ENCODE measurements at regions not wholly inside any gene's neighbourhood (a gene's known extent, or its start where the extent isn't known, plus 50 kb on each side); places are given as distances from the start of the nearest gene placed in this dataset.

DNA sequence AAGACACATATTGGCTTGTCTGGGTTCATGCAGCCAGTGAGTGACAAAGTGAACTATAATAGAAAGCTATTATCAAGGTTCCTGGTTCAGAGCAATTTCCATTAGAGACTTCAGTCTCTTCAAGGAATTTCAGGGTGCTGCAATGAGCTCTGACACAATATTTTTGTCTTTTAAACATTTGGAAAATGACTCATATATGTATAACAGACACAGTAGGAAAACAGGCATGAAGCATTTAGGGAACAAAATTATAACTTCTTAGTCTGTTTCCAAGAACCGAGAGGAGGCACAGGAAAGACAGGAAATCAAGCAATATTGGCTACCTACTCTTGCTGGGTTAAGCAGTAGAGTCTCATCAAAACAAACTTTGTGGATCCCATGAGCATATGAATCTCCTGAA lies 170.4 kb downstream of the PTPRC start:
- no peaks in the 10 kb centered on the region; the same call in 1 of the 2 replicates for H3K9me3 ChIP-seq (replicated peaks)
- no peaks in the 10 kb centered on the region for H3K27me3 ChIP-seq (replicated peaks)
- H3K4me3 ChIP-seq = no peak overlapping the region
- H3K36me3 ChIP-seq = no peaks in the 10 kb centered on the region
- DNase-seq (ENCODE audit: low read depth in 1 of 2, low spot score in 2 of 2) = no peak
- H3K27ac ChIP-seq = no peak overlapping the region
- no peaks in the 10 kb centered on the region for H3K4me1 ChIP-seq (replicated peaks)

DNA sequence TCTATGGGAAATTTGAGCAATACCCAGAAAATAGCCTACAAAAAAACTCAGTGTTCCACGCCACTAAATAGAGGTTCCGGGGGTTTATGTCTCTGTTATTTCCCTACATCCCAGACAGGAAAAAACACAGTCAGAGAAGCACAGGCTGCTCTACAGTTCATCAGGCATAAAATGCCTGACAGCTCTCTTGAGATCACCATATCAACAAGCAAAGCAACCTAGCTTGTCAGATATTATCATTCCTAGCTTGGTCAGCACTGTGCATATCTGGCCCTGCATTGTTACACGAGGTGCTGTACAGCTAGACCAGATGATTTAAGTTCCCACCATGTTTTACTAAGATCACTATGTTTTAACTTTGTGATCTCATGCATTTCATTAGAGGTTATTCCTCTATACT lies 172.6 kb downstream of the PTPRC start:
- DNase-seq (ENCODE audit: low read depth in 1 of 2, low spot score in 2 of 2) = no peak
- Histone ChIP-seq H3K9me3 (replicated peaks) (no peaks in the 10 kb centered on the region; the same call in 1 of the 2 replicates), H3K4me3 (no peak overlapping the region), H3K27me3 (replicated peaks) (no peaks in the 10 kb centered on the region), H3K4me1 (replicated peaks) (no peaks in the 10 kb centered on the region), H3K36me3 (no peaks in the 10 kb centered on the region), H3K27ac (no peak overlapping the region)

DNA sequence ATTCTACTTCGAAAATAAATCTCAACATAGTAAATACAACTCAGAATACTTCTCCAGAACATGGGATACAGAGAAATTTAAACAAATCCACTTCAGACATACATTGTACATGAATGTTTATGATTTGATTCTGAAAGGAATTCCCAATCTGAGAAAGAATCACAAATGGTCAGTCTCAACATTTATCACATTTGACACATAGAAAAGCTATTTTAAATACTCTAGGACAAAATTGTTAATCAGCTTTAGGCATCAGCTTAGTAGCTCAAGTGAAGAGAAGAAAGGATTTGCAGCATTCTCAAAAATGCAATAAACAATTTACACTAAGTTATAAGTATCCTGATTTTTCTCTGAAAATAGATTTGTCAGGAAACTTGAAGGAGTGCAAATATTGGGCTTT lies 184.8 kb downstream of the PTPRC start:
- no peak for DNase-seq (ENCODE audit: low read depth in 1 of 2, low spot score in 2 of 2)
- H3K4me1 ChIP-seq (replicated peaks) = no peaks in the 10 kb centered on the region

DNA sequence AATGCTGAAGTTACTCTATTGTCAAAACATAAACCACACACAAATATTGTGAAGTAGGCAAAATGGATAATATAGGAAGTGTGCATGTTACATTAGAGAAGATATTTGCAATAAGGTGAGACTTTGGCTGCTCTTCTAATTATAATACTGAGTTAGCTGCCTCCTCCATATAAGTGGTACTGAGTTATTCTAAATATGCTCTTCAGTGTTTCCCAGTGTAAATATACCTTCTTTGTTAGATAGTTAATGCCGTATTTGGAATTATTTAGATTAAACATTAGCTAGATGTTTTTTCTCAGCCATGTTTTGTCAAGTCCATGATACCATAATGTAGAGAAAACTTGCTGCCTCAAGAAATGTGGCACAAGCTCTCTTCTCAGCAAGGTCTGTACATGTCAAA lies 186.4 kb downstream of the PTPRC start:
- no peaks in the 10 kb centered on the region for H3K27me3 ChIP-seq (replicated peaks)
- H3K9me3 ChIP-seq (replicated peaks) = no peaks in the 10 kb centered on the region
- H3K27ac ChIP-seq = no peak overlapping the region
- no peaks in the 10 kb centered on the region for H3K4me1 ChIP-seq (replicated peaks)
- DNase-seq (ENCODE audit: low read depth in 1 of 2, low spot score in 2 of 2) = no peak
- H3K4me3 ChIP-seq = no peak overlapping the region
- H3K36me3 ChIP-seq = no peaks in the 10 kb centered on the region

More for the DNA sequence above, 184.8 kb downstream of the PTPRC start:
- H3K9me3 ChIP-seq (replicated peaks) = no peaks in the 10 kb centered on the region
- H3K4me3 ChIP-seq = no peak overlapping the region
- H3K27ac ChIP-seq = no peak overlapping the region
- no peaks in the 10 kb centered on the region for H3K27me3 ChIP-seq (replicated peaks)
- H3K36me3 ChIP-seq = no peaks in the 10 kb centered on the region

DNA sequence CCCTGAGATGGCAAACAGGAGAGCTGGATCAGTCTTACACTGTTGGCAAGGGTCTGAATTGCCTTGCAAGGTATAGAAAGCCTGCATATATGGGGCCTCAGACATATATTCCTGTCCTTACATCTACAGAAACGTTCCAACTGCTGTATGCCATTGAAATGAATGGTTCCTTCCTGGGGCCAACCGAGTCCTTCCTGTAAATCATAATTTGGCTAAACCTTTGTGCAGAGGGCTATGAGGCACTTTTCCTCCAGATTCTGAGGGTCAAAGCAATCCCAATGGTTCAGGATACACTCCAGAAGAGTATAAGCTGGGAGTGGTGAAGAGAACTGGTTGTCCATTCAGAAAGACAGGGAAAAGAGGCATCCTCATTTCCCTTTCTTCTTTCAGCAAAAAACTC lies 190.5 kb downstream of the PTPRC start:
- Histone ChIP-seq H3K27ac (no peak overlapping the region), H3K36me3 (no peaks in the 10 kb centered on the region), H3K4me3 (no peak overlapping the region), H3K4me1 (replicated peaks) (no peaks in the 10 kb centered on the region), H3K27me3 (replicated peaks) (no peaks in the 10 kb centered on the region), H3K9me3 (replicated peaks) (no peaks in the 10 kb centered on the region)
- no peak for DNase-seq (ENCODE audit: low read depth in 1 of 2, low spot score in 2 of 2)

DNA sequence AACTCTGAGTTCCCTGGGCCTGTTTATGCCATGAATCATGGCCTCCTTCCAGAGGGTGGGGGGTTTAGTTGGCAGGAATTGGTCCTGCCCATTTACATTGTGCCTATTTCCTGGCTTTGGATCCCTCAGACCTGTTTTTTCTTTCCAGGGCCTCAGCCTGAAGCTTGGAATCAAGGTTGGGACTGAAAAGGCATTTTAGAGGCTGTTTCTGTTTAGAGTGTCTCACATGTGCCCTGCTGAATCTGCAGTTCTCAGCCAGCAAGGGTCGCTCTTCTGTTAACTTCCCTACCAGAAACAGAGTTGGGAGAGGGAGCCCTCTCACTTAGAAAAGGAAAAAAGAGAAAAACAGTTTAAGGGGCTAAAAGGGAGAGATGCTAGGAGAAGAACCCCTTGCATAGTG lies 191.1 kb downstream of the PTPRC start:
- Histone ChIP-seq H3K4me1 (replicated peaks) (no peaks in the 10 kb centered on the region), H3K27me3 (replicated peaks) (no peaks in the 10 kb centered on the region), H3K36me3 (no peaks in the 10 kb centered on the region), H3K4me3 (no peak overlapping the region), H3K9me3 (replicated peaks) (no peaks in the 10 kb centered on the region), H3K27ac (no peak overlapping the region)
- no peak for DNase-seq (ENCODE audit: low read depth in 1 of 2, low spot score in 2 of 2)

DNA sequence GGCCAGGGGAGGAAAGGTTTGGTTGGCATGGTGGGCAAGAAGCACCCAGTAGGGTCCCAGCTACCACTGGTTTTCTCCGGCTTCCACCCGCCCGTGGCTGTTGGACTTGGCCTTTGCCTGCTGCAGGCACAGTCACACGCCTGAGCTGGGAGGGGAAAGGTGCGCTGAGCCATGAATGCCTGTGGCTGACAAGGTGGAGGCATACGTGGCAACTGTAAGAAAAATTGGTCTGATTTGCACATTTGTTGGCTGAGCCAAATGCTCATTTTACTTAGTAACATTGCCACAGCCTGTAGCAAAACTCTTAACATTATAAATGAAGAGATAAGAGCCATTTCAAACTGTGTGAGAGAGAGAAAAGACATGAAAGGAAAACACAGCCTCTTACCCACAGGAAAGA lies 191.6 kb downstream of the PTPRC start:
- no peak for DNase-seq (ENCODE audit: low read depth in 1 of 2, low spot score in 2 of 2)

DNA sequence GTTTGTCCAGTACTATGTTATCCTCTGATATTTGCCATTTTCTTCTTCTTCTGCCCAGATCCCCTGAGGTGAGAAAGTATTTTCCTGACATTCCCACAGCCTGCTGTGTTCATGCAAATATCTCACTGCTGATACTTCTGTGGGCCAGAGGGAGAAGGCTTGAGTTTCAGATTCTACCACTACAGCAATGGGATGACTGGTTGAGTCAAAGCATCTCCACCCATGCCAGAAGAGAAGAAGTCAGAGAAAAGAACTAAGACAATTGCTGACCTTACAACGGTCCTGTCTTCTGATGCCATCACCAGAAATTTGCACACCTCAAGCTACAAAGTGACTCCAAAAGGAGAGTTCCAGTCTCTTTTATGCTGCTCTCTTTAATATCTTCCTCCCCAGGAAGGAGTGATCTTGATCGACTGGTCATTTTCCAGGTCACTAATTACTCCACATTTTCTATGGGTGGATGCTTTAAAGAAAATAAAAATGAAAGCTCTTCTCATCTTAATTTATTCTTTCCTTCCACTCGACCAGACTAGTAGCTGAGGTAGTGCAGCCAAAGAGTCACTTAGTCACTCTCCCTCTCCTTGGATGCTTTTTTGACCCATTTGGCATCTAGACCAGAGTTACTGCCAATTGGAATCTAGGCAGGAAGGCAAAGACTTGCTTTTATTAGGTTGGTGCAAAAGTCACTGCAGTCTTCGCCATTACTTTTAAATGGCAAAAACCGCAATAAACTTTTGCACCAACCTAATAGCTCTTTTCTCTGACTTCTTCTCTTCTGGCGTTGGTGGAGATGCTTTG lies 195.1 kb downstream of the PTPRC start:
- no peak overlapping the region for H3K27ac ChIP-seq
- H3K4me1 ChIP-seq (replicated peaks) = no peaks in the 10 kb centered on the region
- no peaks in the 10 kb centered on the region for H3K27me3 ChIP-seq (replicated peaks)
- H3K9me3 ChIP-seq (replicated peaks) = no peaks in the 10 kb centered on the region
- no peaks in the 10 kb centered on the region for H3K36me3 ChIP-seq
- no peak overlapping the region for H3K4me3 ChIP-seq
- no peak for DNase-seq (ENCODE audit: low read depth in 1 of 2, low spot score in 2 of 2)

More for the DNA sequence above, 191.6 kb downstream of the PTPRC start:
- no peaks in the 10 kb centered on the region for H3K36me3 ChIP-seq
- no peak overlapping the region for H3K4me3 ChIP-seq
- H3K9me3 ChIP-seq (replicated peaks) = no peaks in the 10 kb centered on the region
- H3K27me3 ChIP-seq (replicated peaks) = no peaks in the 10 kb centered on the region
- no peak overlapping the region for H3K27ac ChIP-seq
- no peaks in the 10 kb centered on the region for H3K4me1 ChIP-seq (replicated peaks)

DNA sequence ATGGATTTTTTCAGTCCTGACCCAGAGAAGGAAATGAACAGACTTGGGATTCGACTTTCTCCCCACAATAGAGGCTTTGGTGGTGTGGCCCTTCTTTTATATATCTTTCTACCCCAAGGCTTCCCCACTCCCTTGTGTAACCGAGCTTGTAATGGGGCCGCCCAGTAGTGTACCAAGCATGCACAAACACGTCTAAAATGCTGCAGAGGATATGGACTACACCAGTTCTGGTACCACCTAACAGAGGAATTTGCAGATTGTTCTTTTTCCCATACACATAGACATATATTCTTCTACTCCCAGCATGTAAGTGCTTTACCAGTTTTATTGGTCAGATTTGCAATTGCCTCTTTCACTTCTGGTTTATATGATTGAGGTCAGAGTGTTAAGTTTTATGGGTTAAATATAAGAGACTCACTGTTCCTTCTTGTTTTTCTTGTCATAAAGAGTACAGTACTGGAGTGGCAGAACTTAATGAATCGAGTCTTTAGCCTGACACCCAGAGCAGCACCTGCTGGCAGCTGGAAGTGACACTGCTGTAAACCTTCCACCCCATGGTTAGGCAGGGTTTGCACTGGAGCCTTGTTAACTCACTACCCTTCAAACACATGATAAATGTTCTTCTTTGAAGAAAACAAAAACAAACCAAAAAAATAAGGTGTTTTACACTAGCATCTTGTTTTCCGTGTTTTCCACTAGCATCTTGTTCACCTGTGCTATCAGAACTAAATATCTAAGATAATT lies 198.6 kb downstream of the PTPRC start:
- H3K4me3 ChIP-seq = no peak overlapping the region
- no peak overlapping the region for H3K27ac ChIP-seq
- no peaks in the 10 kb centered on the region for H3K4me1 ChIP-seq (replicated peaks)
- no peaks in the 10 kb centered on the region for H3K36me3 ChIP-seq
- H3K9me3 ChIP-seq (replicated peaks) = no peaks in the 10 kb centered on the region
- no peaks in the 10 kb centered on the region for H3K27me3 ChIP-seq (replicated peaks)
- no peak for DNase-seq (ENCODE audit: low read depth in 1 of 2, low spot score in 2 of 2)

DNA sequence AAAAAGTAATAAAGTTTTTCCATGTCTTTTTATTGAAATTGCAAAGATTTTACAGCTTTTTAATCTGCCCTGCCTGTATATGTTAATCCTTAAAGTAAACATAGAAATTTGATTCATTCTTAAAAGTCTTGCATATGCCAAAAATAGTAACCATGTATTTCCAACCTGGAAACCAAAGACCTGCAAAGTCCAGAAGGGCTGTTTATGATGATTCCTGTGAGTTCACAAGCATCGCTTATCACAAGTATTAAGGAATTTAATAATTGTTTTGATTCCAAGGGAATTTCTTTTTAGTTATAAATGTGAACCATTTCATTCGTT lies 199.1 kb downstream of the PTPRC start:
- no peaks in the 10 kb centered on the region for H3K36me3 ChIP-seq

DNA sequence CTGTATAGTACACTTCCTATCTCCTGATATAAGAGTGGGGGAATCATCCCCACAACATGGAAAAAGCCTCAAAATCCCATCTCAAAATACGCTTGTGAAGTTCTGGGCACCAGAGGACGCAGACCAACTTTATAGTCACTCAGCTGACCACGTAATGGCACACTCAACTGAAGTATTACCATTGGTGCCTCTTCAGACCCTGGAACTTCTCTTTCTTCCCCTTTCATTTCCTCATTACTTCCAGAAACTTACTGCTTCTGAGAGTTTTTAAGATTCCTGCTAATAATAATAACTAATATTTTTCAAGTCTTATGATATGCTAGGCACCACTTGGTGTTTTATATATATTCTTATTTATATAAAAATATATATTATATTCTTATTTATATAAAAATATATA lies 202.6 kb downstream of the PTPRC start:
- no peak overlapping the region for H3K27ac ChIP-seq
- H3K36me3 ChIP-seq = peaks cover 16% of the 10 kb centered on the region
- no peak for DNase-seq (ENCODE audit: low read depth in 1 of 2, low spot score in 2 of 2)
- H3K9me3 ChIP-seq (replicated peaks) = no peaks in the 10 kb centered on the region
- H3K4me3 ChIP-seq = no peak overlapping the region
- no peaks in the 10 kb centered on the region for H3K4me1 ChIP-seq (replicated peaks)
- no peaks in the 10 kb centered on the region for H3K27me3 ChIP-seq (replicated peaks)

More for the DNA sequence above, 199.1 kb downstream of the PTPRC start:
- Histone ChIP-seq H3K4me1 (replicated peaks) (no peaks in the 10 kb centered on the region), H3K27ac (no peak overlapping the region), H3K9me3 (replicated peaks) (no peaks in the 10 kb centered on the region), H3K4me3 (no peak overlapping the region), H3K27me3 (replicated peaks) (no peaks in the 10 kb centered on the region)
- no peak for DNase-seq (ENCODE audit: low read depth in 1 of 2, low spot score in 2 of 2)

DNA sequence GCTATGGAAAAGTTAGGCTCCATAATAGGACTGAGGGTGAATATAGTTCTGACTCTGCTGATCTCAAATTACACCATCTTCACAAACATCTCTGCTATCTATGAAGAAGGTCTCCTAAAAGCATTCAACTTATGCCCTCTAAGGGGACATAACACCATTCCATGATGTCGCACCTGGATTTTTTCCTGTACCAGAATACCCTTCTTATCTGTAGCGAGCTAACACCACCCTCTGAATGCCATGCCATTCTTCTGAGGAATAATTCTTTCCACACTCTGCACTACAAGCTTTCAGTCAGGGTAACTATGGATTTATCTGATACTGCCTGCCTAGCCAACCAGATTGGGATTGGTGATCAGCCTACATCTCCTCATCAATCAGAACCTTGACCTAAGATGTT lies 203.8 kb downstream of the PTPRC start:
- Histone ChIP-seq H3K4me1 (replicated peaks) (no peaks in the 10 kb centered on the region), H3K9me3 (replicated peaks) (no peaks in the 10 kb centered on the region), H3K27me3 (replicated peaks) (no peaks in the 10 kb centered on the region), H3K4me3 (no peak overlapping the region), H3K36me3 (peaks cover 27% of the 10 kb centered on the region), H3K27ac (no peak overlapping the region)
- no peak for DNase-seq (ENCODE audit: low read depth in 1 of 2, low spot score in 2 of 2)

DNA sequence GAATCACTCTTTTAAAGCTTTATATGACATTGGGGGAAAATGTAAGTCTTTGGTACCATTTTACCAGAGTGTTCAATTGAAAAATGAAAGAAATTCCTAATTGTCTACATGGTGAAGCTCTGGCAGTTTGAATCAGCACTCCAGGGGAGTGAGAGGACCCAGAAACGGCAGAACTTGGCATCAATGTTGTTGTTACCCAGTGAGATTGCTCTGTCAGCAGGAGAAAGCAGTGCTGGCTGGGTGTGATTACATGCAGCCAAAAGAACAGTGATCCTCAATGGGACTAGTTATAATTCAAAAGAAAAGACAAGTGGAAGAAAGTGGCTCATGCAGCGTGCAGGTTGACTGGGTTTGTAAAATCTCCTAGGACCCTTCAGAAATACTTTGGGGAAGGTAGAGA lies 206.4 kb downstream of the PTPRC start:
- Histone ChIP-seq H3K4me3 (no peak overlapping the region), H3K27me3 (replicated peaks) (no peaks in the 10 kb centered on the region), H3K27ac (no peak overlapping the region), H3K4me1 (replicated peaks) (no peaks in the 10 kb centered on the region), H3K36me3 (peaks cover 37% of the 10 kb centered on the region), H3K9me3 (replicated peaks) (no peaks in the 10 kb centered on the region)
- DNase-seq (ENCODE audit: low read depth in 1 of 2, low spot score in 2 of 2) = no peak

DNA sequence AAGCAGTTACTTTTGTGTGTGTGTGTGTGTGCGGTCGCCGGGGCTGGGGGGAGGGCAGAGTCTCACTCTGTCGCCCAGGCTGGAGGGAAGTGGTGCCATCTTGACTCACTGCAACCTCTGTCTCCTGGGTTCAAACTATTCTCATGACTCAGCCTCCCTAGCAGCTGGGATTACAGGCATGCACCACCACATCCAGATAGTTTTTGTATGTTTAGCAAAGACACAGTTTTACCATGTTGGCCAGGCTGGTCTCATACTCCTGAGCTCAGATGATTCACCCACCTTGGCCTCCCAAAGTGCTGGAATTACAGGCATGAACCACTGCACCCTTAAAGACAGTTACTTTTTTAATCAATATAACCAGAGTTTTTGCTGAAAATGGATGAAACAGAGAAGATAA lies 207.0 kb downstream of the PTPRC start:
- Histone ChIP-seq H3K27me3 (replicated peaks) (no peaks in the 10 kb centered on the region), H3K4me3 (no peak overlapping the region), H3K27ac (no peak overlapping the region), H3K4me1 (replicated peaks) (no peaks in the 10 kb centered on the region), H3K9me3 (replicated peaks) (no peaks in the 10 kb centered on the region), H3K36me3 (peaks cover 43% of the 10 kb centered on the region)
- no peak for DNase-seq (ENCODE audit: low read depth in 1 of 2, low spot score in 2 of 2)
